Fibroblast of skin of right biceps (primary cell): ENCODE measurements at regions not wholly inside any gene's neighbourhood (a gene's known extent, or its start where the extent isn't known, plus 50 kb on each side); places are given as distances from the start of the nearest gene placed in this dataset.
"Not testable (repeated sequence)": the region's sequence is repeated elsewhere in the genome, so short reads cannot be mapped to it uniquely, and the experiment has no call there.

Source experiments
- DNase-seq: peaks from one replicate; pipeline ENCODE4 v3.0.0-alpha.2; 2013

DNA sequence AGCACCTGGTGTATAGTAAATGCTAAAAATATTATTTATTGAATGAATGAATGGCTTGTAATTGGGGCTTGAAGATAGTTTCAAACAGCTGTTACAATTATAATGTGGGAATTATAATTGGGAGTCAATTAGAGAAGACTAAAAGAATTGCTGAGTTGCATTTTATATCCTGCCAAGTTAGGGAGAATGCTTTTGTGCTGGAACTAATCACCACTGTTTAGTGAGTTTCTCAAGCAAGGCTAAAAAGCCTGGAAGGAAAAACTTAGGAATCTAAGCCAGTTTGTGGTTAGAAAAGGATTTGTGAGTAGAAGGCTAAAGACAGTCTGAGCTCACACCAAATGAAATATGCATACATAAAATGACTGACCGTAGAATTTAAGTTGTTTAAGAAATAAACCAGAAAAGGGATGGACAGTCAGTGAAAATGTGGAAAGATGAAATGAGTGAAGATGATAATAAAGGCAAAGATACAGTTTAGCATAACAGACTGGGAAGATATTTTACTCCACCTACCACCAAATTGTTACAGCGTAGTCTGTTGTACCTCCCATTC is 647.7 kb upstream of the FSHR start:
- no peak for DNase-seq

DNA sequence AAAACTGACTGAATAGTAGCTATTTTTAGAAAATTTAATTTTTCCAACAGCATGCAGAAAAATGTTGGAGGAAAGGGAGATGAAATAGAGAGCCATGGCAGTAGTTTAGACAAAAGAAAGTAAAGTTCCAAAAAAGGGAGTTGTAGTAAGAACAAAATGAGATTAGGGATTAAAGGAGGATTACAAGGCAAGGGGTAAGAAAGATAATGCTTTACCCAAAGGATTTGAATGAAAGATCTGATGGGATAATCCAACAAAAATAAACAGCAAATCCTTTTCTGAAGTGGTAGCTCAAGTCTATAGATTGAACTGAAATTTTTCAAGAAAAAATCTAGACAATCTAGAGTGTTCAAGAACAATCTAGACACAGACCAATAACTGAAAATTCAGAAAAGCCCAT is 644.3 kb upstream of the FSHR start:
- no peak for DNase-seq

DNA sequence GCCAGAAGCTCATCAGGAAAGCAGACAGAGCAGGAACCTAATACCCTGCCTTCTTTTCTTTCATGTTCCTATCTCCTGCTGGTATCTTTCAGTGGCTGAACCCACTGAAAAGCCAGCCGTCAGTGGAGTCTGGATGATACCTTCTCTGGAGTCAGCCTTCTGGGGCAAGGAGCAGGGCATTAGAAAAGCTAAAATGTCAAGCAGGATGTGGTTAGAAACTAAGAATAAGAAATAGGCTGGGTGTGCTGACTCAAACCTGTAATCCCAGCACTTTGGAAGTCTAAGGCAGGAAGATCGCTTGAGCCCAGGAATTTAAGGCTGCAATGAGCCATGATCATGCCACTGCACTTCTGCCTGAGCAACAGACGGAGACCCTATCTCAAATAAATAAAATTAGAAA is 642.0 kb upstream of the FSHR start:
- peak; percentile 18 for DNase-seq

DNA sequence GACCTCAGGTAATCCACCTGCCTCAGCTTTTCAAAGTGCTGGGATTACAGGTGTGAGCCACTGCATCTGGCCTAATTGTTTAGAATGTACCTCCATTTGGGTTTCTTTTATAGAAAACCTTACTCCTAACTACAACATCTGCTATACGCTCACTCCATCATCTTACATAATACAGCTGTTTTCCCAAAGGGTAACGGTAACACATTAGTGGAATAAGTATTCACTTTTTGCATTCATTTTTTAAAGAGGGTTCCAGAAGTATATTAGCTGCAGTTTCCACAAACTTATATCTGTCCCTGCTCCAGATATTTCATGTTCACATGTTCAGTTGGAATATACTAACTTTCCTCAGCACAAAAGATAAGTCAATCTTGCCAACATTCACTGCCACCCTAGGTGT is 640.1 kb upstream of the FSHR start:
- DNase-seq: no peak

DNA sequence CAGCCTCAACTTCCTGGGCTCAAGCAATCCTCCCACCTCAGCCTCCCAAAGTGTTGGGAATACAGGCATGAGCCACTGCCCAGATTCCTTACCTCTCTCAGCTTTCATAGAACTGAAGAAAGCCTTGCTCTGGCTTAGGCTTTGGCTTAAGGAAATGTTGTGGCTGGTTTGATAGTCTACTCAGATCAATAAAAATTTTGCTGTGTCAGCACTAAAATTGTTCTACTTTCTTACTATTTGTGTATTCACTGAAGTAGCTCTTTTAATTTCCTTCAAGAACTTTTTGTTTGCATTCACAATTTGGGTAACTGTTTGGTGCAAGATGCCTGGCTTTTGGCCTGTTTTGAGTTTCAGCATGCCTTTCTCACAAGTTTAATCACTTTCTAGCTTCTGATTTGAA is 634.0 kb upstream of the FSHR start:
- DNase-seq: no peak

DNA sequence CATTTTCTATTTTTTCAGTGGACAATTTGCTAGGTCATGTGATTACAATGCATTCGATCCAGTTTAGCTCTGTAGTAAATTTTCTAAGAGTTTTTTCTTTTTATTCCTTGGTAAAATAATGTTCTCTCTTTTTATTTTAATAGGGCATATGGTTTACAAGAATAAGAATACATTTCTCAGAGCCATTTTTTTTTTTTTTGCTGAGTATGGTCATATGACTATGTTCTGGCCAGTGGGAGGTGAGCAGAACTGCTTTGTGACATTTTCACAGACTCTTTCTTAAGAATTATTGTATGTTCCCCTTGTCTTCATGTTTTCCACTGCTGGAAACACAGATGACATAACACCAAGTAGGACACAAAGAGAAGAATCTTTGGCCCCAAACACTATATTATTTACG is 626.6 kb upstream of the FSHR start:
- DNase-seq: no peak

DNA sequence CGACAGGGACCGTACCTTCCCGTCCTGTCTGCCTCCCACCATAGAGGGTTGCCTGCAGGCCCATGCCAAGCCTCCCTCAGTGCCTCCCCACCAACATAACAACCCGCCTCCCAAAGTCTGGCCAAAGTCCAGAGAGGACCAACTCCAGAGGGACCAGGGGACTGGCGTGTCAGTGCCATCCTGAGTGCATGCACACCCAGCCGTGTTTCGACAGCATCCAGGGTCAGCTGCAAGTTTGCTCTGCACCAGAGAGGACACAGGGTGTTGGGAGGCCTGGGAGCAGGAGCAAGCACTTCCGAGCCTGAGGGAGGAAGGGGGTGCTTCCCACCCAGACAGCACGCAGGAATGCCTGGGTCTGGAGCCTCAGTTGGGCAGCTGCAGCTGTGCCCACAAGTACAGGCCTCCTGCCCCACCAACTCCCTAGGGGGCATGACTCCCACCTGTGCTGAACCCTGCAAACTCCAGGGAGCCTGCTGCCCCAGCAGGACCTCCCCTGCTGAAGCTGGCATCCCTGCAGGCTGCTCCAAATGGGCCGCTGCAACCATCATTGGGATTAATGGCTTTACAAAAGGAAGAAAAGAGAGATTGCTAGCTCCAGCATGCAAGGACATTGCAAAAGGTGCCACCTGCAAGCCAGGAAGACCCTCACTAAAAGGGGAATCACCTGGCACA is 618.1 kb upstream of the FSHR start:
- DNase-seq: no peak

DNA sequence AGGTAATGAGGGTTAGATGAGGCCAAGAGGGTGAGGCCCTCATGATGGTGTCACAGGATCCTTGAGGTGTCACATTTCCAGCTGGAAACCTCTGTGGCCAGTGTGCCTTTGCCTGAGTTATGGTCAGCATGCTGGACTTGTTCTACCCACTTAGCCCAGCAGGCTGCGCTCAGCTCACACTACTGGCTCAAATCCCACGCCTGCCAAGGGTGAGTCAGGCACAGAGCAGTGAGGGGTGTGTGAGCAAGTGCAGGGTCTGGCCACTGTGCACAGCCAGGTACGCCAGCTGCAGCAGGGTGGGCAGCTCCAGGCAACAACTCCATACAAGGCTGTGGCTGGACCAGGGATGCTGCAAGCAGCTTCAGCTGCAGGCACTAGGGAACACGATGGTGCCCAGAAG is 616.6 kb upstream of the FSHR start:
- DNase-seq: peak; percentile 47

DNA sequence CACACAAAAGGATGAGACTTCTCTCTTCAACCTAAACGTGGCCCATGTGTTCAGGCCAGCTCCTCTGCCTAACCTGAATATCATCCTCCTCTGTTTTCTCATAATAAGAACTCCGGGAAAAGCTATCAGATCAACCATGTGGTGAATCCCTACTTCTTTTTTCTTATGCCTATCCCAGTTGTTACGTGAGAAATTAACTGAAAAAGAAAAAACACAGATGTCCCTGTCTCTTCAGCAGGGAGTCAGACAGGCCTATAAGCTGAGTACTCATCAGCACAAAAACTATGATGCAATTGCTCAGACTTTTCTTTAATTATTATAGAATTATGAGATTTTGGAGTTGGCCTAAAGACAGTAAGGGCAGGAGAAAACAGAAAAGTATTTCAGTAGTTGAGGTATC is 613.0 kb upstream of the FSHR start:
- no peak for DNase-seq

DNA sequence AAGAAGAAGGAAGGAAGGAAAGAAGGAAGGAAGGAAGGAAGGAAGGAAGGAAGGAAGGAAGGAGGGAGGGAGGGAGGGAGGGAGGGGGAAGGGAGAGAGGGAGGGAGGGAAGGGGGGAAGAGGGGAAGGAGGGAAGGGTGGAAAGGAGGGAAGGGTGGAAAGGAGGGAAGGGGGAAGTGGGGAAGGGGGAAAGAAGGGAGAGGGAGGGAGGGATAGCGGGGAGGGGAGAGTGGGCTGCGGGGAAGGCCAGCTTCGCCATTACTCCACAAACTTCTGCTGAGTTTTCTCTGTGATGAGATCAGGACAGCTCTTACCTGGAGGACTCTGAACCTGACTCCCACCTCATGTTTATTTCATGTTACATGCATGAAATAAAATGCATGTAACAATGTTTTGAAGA is 601.5 kb upstream of the FSHR start:
- no peak for DNase-seq

DNA sequence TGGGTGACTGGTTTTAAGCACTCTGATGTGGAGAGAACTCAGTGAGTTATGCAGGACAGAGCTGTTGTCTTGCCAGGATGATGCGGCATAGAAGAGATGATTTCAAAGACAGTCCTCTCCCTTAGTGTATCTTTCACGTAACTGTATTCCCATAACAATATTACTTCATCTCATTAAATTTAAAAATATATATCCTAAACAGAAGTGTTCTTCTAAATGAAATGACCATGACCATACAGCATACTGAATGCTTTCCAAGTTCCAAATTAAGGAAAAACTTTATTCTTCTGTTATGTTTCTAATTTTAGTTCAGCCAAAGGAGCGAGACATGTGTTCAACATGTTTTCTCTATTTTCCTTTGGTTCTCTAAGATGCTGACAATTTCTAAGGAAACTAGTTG is 600.1 kb upstream of the FSHR start:
- no peak for DNase-seq

DNA sequence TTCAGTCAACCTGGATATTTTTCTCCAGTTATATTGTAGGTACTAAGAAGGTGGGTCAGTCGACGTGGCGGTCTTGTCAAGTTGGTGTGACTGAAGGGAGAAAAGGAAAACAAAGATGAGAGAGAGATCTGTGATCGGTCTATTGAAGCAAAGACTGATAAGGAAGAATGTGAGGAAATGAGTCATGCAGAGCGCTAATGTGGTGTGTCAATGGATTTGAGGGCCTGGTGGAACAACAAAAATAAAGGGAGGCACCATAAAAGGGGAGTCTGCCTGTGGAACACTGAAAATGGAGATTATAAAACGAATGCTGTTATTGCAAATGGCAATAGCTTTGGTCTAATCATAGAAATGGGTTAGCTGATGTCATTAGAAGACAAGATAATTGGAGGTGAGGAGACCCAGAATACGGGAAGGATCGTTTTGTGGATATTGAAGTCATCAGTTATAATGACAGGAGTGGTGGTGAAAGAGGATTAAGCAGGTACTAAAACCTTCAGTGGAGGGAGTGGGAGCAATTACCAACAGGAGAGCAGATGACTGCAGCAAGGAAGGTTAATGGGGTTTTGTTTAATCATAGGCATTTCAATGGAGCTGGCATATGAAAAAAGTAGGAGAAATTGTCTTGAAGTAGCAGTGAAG is 599.1 kb upstream of the FSHR start:
- DNase-seq: peak; percentile 1

DNA sequence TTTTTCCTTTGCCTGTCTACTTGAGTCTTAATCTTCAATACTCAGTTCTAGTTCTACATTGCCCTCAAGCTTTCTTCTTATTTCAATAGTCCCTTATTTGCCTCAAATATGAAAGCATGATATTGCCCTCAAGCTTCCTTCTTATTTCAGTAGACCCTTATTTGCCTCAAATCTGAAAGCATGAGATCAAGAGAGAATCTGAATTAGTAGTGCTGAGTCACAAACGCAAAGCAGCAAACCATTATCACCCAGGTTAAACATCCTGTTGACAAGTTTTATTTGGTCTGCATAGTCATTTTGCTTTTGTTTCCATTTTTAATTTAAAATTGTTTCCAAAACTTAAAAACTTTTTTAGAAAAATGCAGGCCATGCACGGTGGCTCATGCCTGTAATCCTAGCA is 583.3 kb upstream of the FSHR start:
- DNase-seq: no peak

DNA sequence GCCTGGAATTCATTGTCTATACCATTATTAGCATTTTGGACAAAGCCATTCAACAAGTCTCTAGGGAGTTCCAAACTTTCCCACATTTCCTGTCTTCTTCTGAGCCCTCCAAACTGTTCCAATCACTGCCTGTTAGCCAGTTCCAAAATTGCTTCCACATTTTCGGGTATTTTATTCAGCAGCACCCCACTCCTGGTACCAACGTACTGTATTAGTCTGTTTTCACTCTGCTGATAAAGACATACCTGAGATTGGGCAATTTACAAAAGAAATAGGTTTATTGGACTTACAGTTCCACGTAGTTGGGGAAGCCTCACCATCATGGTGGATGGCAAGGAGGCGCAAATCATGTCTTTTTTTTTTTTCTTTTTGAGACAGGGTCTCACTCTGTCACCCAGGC is 578.6 kb upstream of the FSHR start:
- DNase-seq: not testable (repeated sequence)

DNA sequence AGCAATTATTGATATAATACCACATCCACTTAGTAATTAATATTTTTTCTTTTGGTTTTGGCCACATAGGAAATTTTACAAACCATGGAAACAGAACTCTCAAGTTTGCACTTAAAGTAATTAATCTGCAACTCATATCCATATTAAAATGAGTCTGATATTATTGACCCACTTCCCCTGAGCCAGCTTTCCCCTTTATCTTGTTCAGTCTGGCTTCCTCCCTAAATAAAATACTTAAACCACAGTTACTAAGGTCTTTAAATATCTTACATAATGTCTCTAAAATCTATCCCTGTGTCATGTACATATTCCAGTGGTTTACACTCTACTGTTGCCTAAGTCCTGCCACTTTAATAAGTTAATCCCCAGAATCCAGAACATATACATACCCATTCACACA is 564.9 kb upstream of the FSHR start:
- DNase-seq: no peak

DNA sequence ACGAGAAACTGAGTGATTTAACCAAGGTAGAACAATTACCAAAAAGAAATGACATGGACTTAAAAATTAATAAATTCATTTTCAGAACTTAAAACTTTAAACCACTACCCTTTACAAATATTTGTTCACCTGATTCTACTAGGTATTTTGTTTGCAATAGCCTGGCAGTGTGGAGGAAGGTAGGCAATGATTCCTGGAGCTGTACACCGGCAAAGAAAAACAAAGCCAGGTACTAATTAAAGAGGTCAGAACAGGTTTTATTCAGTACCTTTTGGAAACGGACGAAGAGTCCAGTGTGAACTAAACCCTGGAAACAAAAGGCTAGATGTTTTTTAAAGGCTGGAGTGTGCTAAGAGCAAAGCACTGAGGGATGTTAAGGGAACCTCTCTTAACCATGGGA is 561.3 kb upstream of the FSHR start:
- DNase-seq: no peak

DNA sequence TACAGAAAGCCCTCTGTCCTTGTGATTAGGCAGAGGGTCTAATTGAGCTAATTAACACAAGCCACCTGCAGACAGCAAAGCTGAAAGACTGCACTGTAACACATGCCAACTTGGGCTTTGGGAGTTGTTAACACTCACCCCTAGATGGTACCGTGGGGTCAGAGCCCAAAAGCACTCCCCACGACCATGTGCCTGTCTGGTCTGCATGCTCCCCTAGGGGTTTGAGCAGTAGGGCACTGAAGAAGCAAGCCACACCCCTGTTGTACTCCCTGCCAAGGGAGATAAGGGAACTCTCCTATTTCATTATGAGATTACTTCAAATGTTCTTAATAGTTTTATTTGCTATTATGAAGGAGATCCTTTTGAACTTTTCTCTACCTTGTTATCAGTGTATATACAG is 560.1 kb upstream of the FSHR start:
- DNase-seq: no peak

DNA sequence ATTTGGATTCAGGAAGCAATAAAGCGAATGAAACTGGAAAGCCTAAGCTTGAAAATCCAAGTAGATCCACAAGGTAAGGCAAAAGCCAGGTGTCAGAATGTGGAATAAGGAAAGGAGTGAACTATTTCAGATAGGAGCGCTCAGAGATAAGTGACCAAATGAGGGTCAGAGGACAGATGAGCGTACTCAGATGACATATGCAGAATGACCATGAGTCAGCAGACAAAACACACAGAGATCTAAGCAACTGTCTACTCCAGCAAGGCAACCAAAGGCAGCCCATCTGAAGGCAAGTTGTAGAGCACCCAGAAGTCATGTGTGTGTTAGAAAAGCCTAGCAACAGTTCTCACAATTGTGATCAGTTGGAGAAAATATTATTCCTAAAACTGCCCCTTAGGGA is 548.4 kb upstream of the FSHR start:
- DNase-seq: no peak

DNA sequence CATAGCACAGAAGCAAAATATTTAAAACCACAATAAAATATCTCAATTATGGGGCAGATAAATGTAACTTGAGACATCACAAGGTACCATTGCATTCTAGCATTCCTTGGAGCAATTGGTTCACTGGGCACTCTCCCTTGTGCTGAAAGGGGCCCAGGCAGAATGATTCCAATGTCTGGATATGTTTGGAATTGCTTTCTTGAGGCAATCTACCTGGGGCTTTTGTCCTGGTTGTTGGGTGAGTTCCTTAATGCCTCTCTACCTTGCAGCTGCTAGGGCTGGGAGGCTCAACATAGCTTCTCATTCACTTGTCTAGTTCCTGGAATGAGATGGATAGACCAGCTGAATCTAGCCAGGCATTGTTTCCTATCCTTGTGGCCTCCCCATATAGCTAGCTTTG is 539.6 kb upstream of the FSHR start:
- no peak for DNase-seq

DNA sequence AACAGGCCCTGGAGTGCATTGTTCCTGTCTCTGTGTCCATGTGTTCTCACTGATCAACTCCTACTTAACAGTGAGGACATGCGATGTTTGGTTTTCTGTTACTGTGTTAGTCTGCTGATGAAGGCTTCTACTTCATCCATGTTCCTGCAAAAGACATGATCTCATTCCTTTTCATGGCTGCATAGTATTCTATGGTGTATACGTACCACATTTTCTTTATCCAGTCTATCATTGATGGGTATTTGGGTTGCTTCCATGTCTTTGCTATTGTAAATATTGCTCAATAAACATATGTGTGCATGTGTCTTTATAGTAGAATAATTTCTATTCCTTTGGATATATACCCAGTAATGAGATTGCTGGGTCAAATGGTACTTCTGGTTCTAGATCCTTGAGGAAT is 537.7 kb upstream of the FSHR start:
- not testable (repeated sequence) for DNase-seq

DNA sequence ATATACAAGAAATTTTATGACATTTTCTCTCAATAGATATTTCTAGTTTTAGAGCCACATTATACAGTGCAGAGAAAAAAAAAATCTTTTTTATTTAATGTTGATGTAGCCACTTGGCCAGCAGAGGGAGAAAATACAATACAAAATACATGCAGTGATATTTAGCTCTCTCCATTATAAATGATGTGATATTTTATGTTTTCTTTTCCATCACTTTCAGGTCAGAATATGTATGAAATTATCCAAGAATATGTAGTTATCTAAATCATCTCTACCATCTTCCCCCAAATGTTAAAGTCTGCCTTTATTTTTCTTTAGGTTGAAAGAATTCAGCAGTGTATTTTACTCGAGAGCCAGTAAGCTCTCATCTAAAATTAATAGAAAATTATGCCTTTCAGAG is 533.6 kb upstream of the FSHR start:
- DNase-seq: peak; percentile 2

DNA sequence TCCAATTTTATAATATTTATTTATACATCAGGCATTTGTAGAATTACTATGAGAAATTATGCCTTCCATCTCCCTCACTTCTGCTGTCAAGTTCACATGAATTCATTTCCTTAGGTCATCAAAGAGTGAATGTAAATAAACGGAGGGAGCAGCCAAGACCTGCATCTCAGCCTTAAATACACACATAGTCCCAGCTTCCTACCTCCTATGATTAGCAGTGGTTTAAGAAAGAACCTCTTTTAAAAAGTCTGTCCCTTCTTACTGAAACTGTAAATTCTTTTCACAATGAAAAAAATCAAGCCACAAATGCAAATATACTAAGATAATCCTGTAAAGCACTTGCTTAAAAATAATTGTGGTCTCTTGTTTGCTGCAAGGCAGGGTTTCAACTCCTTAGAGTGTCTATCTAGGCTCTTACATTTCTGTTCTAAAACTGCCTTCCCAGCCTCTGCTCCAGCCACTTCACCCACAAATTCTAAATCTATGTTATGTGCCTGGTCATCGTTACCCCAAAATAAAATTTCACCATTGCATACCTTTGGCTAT is 532.7 kb upstream of the FSHR start:
- no peak for DNase-seq

DNA sequence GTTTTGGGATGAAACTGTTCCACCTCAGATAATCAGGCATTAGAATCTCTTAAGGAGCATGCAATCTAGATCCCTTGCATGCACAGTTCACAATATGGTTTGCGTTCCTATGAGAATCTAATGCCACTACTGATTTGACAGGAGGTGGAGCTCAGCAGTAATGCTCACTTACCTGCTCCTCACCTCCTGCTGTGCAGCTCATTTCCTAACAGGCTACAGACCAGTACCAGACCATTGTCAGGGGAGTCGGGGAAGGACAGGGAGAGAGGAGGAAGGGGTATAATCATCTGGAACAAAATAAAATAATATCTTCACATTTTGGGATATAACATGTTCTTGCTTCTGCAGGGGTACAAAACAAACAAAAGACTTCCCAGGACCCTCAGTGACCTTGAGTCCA is 532.0 kb upstream of the FSHR start:
- DNase-seq: no peak

DNA sequence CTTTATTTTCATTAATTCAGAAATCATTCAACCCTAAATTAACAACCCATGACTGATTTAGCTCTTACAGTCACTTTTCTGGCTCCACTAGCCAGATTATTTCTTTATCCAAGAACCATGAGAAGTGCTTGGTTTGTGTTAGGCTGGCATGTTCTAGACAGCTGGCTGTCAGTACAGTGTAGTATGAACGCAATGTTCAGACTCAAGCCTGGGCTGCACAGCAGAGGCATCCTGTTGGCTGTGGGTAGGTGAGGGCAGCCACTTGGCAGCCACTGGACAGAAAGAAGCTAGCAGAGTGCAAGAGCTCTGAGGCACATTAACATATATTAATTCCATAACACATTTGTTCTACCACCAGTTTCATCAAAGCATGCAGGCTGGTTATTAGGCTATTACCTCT is 522.9 kb upstream of the FSHR start:
- no peak for DNase-seq

DNA sequence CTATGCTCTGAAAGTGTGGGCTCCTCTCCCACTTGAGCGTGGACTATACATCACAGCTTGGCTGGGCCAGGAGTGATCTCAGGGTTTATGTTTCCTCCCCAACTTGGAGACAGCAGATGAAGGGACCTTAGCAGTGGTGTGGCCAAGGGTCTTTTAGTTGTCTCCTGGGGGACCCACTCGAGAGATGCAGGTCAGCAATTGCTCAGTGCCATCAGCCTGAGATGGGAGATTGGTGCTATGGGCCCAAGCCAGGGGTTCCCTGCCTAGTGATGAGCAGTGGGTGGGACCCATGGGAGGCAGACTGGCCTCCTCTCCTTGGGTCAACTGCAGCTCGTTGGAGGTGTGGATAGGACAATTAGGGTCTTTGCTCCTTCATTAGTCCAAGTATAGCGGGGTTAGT is 510.5 kb upstream of the FSHR start:
- no peak for DNase-seq
